H1 (cell line): ENCODE measurements at regions not wholly inside any gene's neighbourhood (a gene's known extent, or its start where the extent isn't known, plus 50 kb on each side); places are given as distances from the start of the nearest gene placed in this dataset.

Experiments
- CTCF ChIA-PET: fragments of 300-600 bp; sonication (Branson Sonifier 250); formaldehyde crosslinking; loops from one replicate; lab custom pipeline; 2021; ENCODE audit not compliant: partially characterized antibody; lab: Charles Lee
- POLR2A ChIA-PET: fragments of 300-600 bp; sonication (Branson Sonifier 250); formaldehyde crosslinking; loops from one replicate; lab custom pipeline; 2021; ENCODE audit warnings: inconsistent platforms; ENCODE audit not compliant: partially characterized antibody; lab: Charles Lee
- DNase-seq, 2 experiments: peaks; one replicate each; pipeline versions ENCODE4 v3.0.0 to v3.0.0-alpha.2; 2010 to 2022; ENCODE audit warnings: low spot score in 2 of 2, low read depth in 1 of 2, mixed read lengths in 1 of 2
- FAIRE-seq: peaks from 2 replicates; lab custom pipeline; 2011; peaks lifted over from hg19 to GRCh38; lab: Jason Lieb, UNC
- H2AFZ ChIP-seq: 2 replicates; pipeline ENCODE4 v1.8.1; 2012; ENCODE audit warnings: low read length, inconsistent platforms
- H2AK5ac ChIP-seq: 2 replicates; pipeline ENCODE4 v1.6.1; 2013; ENCODE audit warnings: low read depth, low read length
- H2BK120ac ChIP-seq: replicated peaks from 2 replicates; pipeline ENCODE3; 2013; ENCODE audit warnings: low read depth, low read length, inconsistent platforms
- H2BK12ac ChIP-seq: 2 replicates; pipeline ENCODE4 v1.6.1; 2013; ENCODE audit warnings: low read depth, low read length
- H2BK15ac ChIP-seq: 2 replicates; pipeline ENCODE4 v1.6.1; 2013; ENCODE audit warnings: low read length
- H2BK20ac ChIP-seq: 2 replicates; pipeline ENCODE4 v1.6.1; 2013; ENCODE audit warnings: low read length
- H2BK5ac ChIP-seq: 2 replicates; pipeline ENCODE4 v1.6.1; 2013; ENCODE audit warnings: low read depth, low read length
- H3K14ac ChIP-seq: 2 replicates; pipeline ENCODE4 v1.6.1; 2013; ENCODE audit warnings: inconsistent platforms; ENCODE audit not compliant: insufficient read length
- H3K18ac ChIP-seq: 2 replicates; pipeline ENCODE4 v1.6.1; 2013; ENCODE audit warnings: low read length; ENCODE audit errors: extremely low read depth
- H3K23ac ChIP-seq: 2 replicates; pipeline ENCODE4 v1.6.1; 2013; ENCODE audit warnings: inconsistent platforms; ENCODE audit not compliant: insufficient read length
- H3K23me2 ChIP-seq: 2 replicates; pipeline ENCODE4 v1.6.1; 2013; ENCODE audit warnings: low read depth, low read length
- H3K27ac ChIP-seq: 2 replicates; pipeline ENCODE4 v1.6.1; 2011; ENCODE audit warnings: low read depth, low read length, inconsistent platforms
- H3K27me3 ChIP-seq, 4 experiments: replicated peaks in 1 of 4; 1 replicate in 1 of 4; 2 replicates in 3 of 4; pipeline versions ENCODE4 v1.6.1 to v1.8.1; 2011 to 2013; ENCODE audit warnings: low read length in 3 of 4, mild to moderate bottlenecking in 3 of 4, inconsistent platforms in 2 of 4, mixed read lengths in 2 of 4, moderate library complexity in 1 of 4; ENCODE audit not compliant: control insufficient read depth in 3 of 4, insufficient read depth in 3 of 4; ENCODE audit errors: extremely low read depth in 1 of 4
- H3K36me3 ChIP-seq, 4 experiments: 2 replicates each; pipeline versions ENCODE4 v1.6.1 to v1.8.1; 2011 to 2013; ENCODE audit warnings: mild to moderate bottlenecking in 4 of 4, low read length in 3 of 4, moderate library complexity in 2 of 4, control low read depth in 1 of 4, inconsistent platforms in 1 of 4; ENCODE audit not compliant: insufficient read depth in 4 of 4, control insufficient read depth in 2 of 4
- H3K4ac ChIP-seq: replicated peaks from 2 replicates; pipeline ENCODE3; 2013; ENCODE audit warnings: low read length, low read depth, mixed read lengths, inconsistent platforms; ENCODE audit not compliant: insufficient read length
- H3K4me1 ChIP-seq, 4 experiments: replicated peaks in 1 of 4; 1 replicate in 1 of 4; 2 replicates in 3 of 4; pipeline versions ENCODE4 v1.6.1 to v1.8.1; 2011 to 2013; ENCODE audit warnings: low read length in 3 of 4, inconsistent platforms in 2 of 4, mixed read lengths in 1 of 4; ENCODE audit not compliant: insufficient read depth in 4 of 4, control insufficient read depth in 3 of 4
- H3K4me2 ChIP-seq, 2 experiments: 2 replicates each; pipeline versions ENCODE4 v1.6.1 to v1.8.1; 2011 to 2013; ENCODE audit warnings: low read depth in 2 of 2, low read length in 2 of 2, control low read depth in 1 of 2, inconsistent platforms in 1 of 2, mild to moderate bottlenecking in 1 of 2; ENCODE audit not compliant: insufficient read depth in 1 of 2
- H3K4me3 ChIP-seq, 4 experiments: fragments of 200-600, 300-600 bp in 1 of 4; sonication (generic), shearing (Covaris generic), sonication (Bioruptor Twin) in 1 of 4; 2 replicates each; pipeline versions ENCODE4 v1.5.1 to v1.8.1; 2011 to 2016; ENCODE audit warnings: low read length in 4 of 4, low read depth in 3 of 4, control low read depth in 2 of 4, inconsistent platforms in 2 of 4, mild to moderate bottlenecking in 2 of 4, mixed read lengths in 1 of 4, moderate library complexity in 1 of 4; ENCODE audit not compliant: insufficient read depth in 2 of 4; ENCODE audit errors: extremely low read depth in 1 of 4
- H3K56ac ChIP-seq: replicated peaks from 2 replicates; pipeline ENCODE3; 2013; ENCODE audit warnings: low read depth, mild to moderate bottlenecking, mixed read lengths, low read length, inconsistent platforms; ENCODE audit not compliant: insufficient read length
- H3K79me1 ChIP-seq: 2 replicates; pipeline ENCODE4 v1.6.1; 2013; ENCODE audit warnings: low read depth, low read length, control low read depth
- H3K79me2 ChIP-seq, 2 experiments: 2 replicates each; pipeline versions ENCODE4 v1.6.1 to v1.8.1; 2012 to 2013; ENCODE audit warnings: low read length in 2 of 2, mild to moderate bottlenecking in 2 of 2, inconsistent platforms in 1 of 2; ENCODE audit not compliant: insufficient read depth in 2 of 2, control insufficient read depth in 1 of 2
- H3K9ac ChIP-seq, 4 experiments: replicated peaks in 1 of 4; 1 replicate in 1 of 4; 2 replicates in 3 of 4; pipeline versions ENCODE4 v1.6.1 to v1.8.1; 2011 to 2013; ENCODE audit warnings: low read depth in 3 of 4, low read length in 3 of 4, control low read depth in 2 of 4, mild to moderate bottlenecking in 2 of 4, moderate library complexity in 2 of 4, inconsistent platforms in 1 of 4; ENCODE audit errors: extremely low read depth in 1 of 4
- H3K9me3 ChIP-seq, 2 experiments: 2 replicates each; pipeline versions ENCODE4 v1.6.1 to v1.8.1; 2012 to 2013; ENCODE audit warnings: mild to moderate bottlenecking in 2 of 2, moderate library complexity in 2 of 2, control low read depth in 1 of 2, inconsistent platforms in 1 of 2, low read depth in 1 of 2, low read length in 1 of 2, mixed read lengths in 1 of 2; ENCODE audit not compliant: insufficient read depth in 2 of 2
- H4K20me1 ChIP-seq, 2 experiments: replicated peaks in 1 of 2; 2 replicates each; pipeline versions ENCODE3 to v1.8.1; 2011 to 2013; ENCODE audit warnings: inconsistent platforms in 2 of 2, low read length in 2 of 2, mild to moderate bottlenecking in 1 of 2; ENCODE audit not compliant: insufficient read depth in 2 of 2, control insufficient read depth in 1 of 2
- H4K5ac ChIP-seq: 2 replicates; pipeline ENCODE4 v1.6.1; 2013; ENCODE audit warnings: low read length, low read depth, mixed read lengths, inconsistent platforms; ENCODE audit not compliant: insufficient read length
- H4K8ac ChIP-seq: 2 replicates; pipeline ENCODE4 v1.8.0; 2013; ENCODE audit warnings: mild to moderate bottlenecking, moderate library complexity, low read length, inconsistent platforms; ENCODE audit not compliant: insufficient read depth; ENCODE audit errors: extremely low read depth
- H4K91ac ChIP-seq: replicated peaks from 2 replicates; pipeline ENCODE3; 2013; ENCODE audit warnings: low read length, mixed read lengths, inconsistent platforms; ENCODE audit not compliant: insufficient read length
- BACH1 ChIP-seq: IDR thresholded peaks from 2 replicates; pipeline ENCODE4 v1.6.1; 2012; ENCODE audit warnings: low read length, improper control_type of control experiment
- EGR1 ChIP-seq: IDR thresholded peaks from 2 replicates; pipeline ENCODE4 v1.6.1; 2011; ENCODE audit warnings: low read depth, low read length, borderline replicate concordance
- EP300 ChIP-seq, 2 experiments: IDR thresholded peaks; 1 replicate in 1 of 2; 2 replicates in 1 of 2; pipeline ENCODE4 v1.6.1; 2011 to 2012; ENCODE audit warnings: low read depth in 2 of 2, low read length in 2 of 2, mild to moderate bottlenecking in 2 of 2, borderline replicate concordance in 1 of 2, inconsistent platforms in 1 of 2, moderate library complexity in 1 of 2
- HDAC2 ChIP-seq, 2 experiments: fragments of 300-600 bp in 1 of 2; sonication (generic) in 1 of 2; IDR thresholded peaks; 2 replicates each; pipeline ENCODE4 v1.6.1; 2011 to 2012; ENCODE audit warnings: low read depth in 2 of 2, low read length in 2 of 2, mild to moderate bottlenecking in 2 of 2, moderate library complexity in 2 of 2, borderline replicate concordance in 1 of 2, inconsistent platforms in 1 of 2
- JUND ChIP-seq: IDR thresholded peaks from 2 replicates; pipeline ENCODE4 v1.6.1; 2011; ENCODE audit warnings: mild to moderate bottlenecking, improper control_type of control experiment, low read length
- KDM5A ChIP-seq: fragments of 200-600 bp; IDR thresholded peaks from 2 replicates; pipeline ENCODE4 v1.7.1; 2012; ENCODE audit warnings: mild to moderate bottlenecking, low read length, inconsistent platforms, mixed read lengths
- SAP30 ChIP-seq: fragments of 300-600 bp; sonication (generic); IDR thresholded peaks from 2 replicates; pipeline ENCODE4 v1.7.1; 2012; ENCODE audit warnings: low read length, moderate library complexity, mild to moderate bottlenecking, inconsistent platforms; ENCODE audit not compliant: insufficient read depth, insufficient replicate concordance
- SRF ChIP-seq: IDR thresholded peaks from 2 replicates; pipeline ENCODE4 v1.6.1; 2011; ENCODE audit warnings: mild to moderate bottlenecking, low read depth, low read length, moderate library complexity
- WGBS, 2 experiments: shearing (Covaris generic) in 1 of 2; methylation state at CpG; one replicate each; pipeline versions ENCODE4 v1.1.6 to v1.1.7; 2013 to 2015; ENCODE audit warnings: low lambda C conversion rate in 2 of 2, mixed read lengths in 2 of 2, inconsistent platforms in 1 of 2, low coverage in 1 of 2, missing lambda C conversion rate in 1 of 2; ENCODE audit not compliant: insufficient replicate concordance in 2 of 2, insufficient coverage in 1 of 2, insufficient read length in 1 of 2; ENCODE audit errors: extremely low coverage in 1 of 2, missing lambda C conversion rate in 1 of 2; 5-methylcytosine and 5-hydroxymethylcytosine counted together
- TF ChIP-seq, protein P1 (sequence below): IDR thresholded peaks from 2 replicates; pipeline ENCODE4 v1.6.1; 2011; ENCODE audit warnings: low read length, improper control_type of control experiment

- CTCF ChIA-PET, result interaction anchor here (0.9 to 2.3 kb wide), 3 partner anchors 11 to 198 kb away, joined by 3 to 10 read pairs (median 3); no protein-coding TSS in a partner anchor
- Histone ChIP-seq H3K79me2 (no peaks in the 10 kb centered on the region), H4K5ac (no peak overlapping the region), H3K9ac (no peak overlapping the region), H3K14ac (no peak overlapping the region), H3K4me1 (peaks cover 0 to 3% (median 2%) of the 10 kb centered on the region in 4 experiments; a peak in 2 of 7 replicates), H2AFZ (no peak overlapping the region), H2BK5ac (no peak overlapping the region), H4K8ac (no peak overlapping the region), H3K79me1 (no peaks in the 10 kb centered on the region), H3K27me3 (no peaks in the 10 kb centered on the region), H2BK12ac (no peak overlapping the region), H2BK20ac (no peak overlapping the region), H3K18ac (no peak overlapping the region), H3K23ac (no peak overlapping the region), H3K36me3 (no peaks in the 10 kb centered on the region), H2AK5ac (no peak overlapping the region), H2BK15ac (no peak overlapping the region), H3K4ac (no peak overlapping the region), H3K56ac (no peak overlapping the region), H3K4me3 (no peak overlapping the region), H4K20me1 (no peaks in the 10 kb centered on the region), H3K4me2 (no peak overlapping the region), H2BK120ac (no peak overlapping the region), H3K23me2 (peaks cover 1% of the 10 kb centered on the region; the same call in 1 of the 2 replicates), H4K91ac (no peak overlapping the region), H3K9me3 (no peaks in the 10 kb centered on the region), H3K27ac (no peak overlapping the region)
- POLR2A ChIA-PET, result interaction anchor here (0.5 kb wide), 1 partner anchor 358 kb away, joined by 3 read pairs; no protein-coding TSS in a partner anchor
- DNase-seq, result no peak
- TF ChIP-seq JUND (no peak), EGR1 (no peak), EP300 (IDR thresholded peaks at IDR 0.05; ENCODE audit: borderline replicate concordance in 1 of 2, low read depth in 2 of 2, low read length in 2 of 2) (no peak), BACH1 (no peak), HDAC2 (IDR thresholded peaks at IDR 0.05; ENCODE audit: borderline replicate concordance in 1 of 2, low read depth in 2 of 2, low read length in 2 of 2) (no peak), SRF (no peak), KDM5A (no peak), SAP30 (no peak)
- TF ChIP-seq, protein P1, sequence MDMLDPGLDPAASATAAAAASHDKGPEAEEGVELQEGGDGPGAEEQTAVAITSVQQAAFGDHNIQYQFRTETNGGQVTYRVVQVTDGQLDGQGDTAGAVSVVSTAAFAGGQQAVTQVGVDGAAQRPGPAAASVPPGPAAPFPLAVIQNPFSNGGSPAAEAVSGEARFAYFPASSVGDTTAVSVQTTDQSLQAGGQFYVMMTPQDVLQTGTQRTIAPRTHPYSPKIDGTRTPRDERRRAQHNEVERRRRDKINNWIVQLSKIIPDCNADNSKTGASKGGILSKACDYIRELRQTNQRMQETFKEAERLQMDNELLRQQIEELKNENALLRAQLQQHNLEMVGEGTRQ, result no peak
- WGBS, 2 experiments, result 93% methylated on average over 1 of the region's 1 CpG; no CpG with 5 or more reads in 1 of the 2 experiments
- no peak for FAIRE-seq
Observed at GRCh38 chr4:17126321-17126966, 228.0 kb upstream of the LDB2 start.
